ENCODE measurements at regions not wholly inside any gene's neighbourhood (a gene's known extent, or its start where the extent isn't known, plus 50 kb on each side); places are given as distances from the start of the nearest gene placed in this dataset.

GRCh38 chr4:124035364-124036041 lies 638.9 kb downstream of the SPRY1 start:
- Histone ChIP-seq H3K4me3 (ENCODE audit: low read length) (no peak overlapping the region; the same call in 1 of the 2 replicates), H3K27ac (ENCODE audit: low read depth, low read length) (no peak overlapping the region), H3K4me1 (ENCODE audit: control insufficient read depth, low read length) (peaks cover 16% of the 10 kb centered on the region), H3K36me3 (ENCODE audit: control insufficient read depth, low read length) (no peaks in the 10 kb centered on the region), H3F3A (ENCODE audit: control insufficient read depth, insufficient read depth) (no peaks in the 10 kb centered on the region), H3K9me3 (ENCODE audit: control insufficient read depth, insufficient read depth, low read length) (no peaks in the 10 kb centered on the region), H3K79me2 (ENCODE audit: control insufficient read depth, low read length) (no peaks in the 10 kb centered on the region), H3K27me3 (ENCODE audit: control insufficient read depth, low read length) (no peaks in the 10 kb centered on the region), H3K9me2 (replicated peaks; ENCODE audit: control insufficient read depth, low read length) (no peaks in the 10 kb centered on the region), H3K4me2 (ENCODE audit: low read length) (peak overlapping the region; percentile 28), H4K20me1 (ENCODE audit: control insufficient read depth, insufficient read depth, low read depth, low read length) (no peaks in the 10 kb centered on the region)
- TF ChIP-seq CTCF (IDR thresholded peaks at IDR 0.05; ENCODE audit: low read depth, low read length, poor library complexity, severe bottlenecking) (no peak), EZH2phosphoT487 (IDR thresholded peaks at IDR 0.05; ENCODE audit: borderline replicate concordance, low read length) (no peak)

- Histone ChIP-seq H3K79me2 (ENCODE audit: control insufficient read depth, low read length) (no peaks in the 10 kb centered on the region), H4K20me1 (ENCODE audit: control insufficient read depth, insufficient read depth, low read depth, low read length) (no peaks in the 10 kb centered on the region), H3K9me3 (ENCODE audit: control insufficient read depth, insufficient read depth, low read length) (no peaks in the 10 kb centered on the region), H3K27me3 (ENCODE audit: control insufficient read depth, low read length) (no peaks in the 10 kb centered on the region), H3K9me2 (replicated peaks; ENCODE audit: control insufficient read depth, low read length) (no peaks in the 10 kb centered on the region), H3K27ac (ENCODE audit: low read depth, low read length) (no peak overlapping the region), H3F3A (ENCODE audit: control insufficient read depth, insufficient read depth) (no peaks in the 10 kb centered on the region), H3K4me2 (ENCODE audit: low read length) (no peak overlapping the region), H3K4me3 (ENCODE audit: low read length) (no peak overlapping the region), H3K4me1 (ENCODE audit: control insufficient read depth, low read length) (peaks cover 8% of the 10 kb centered on the region), H3K36me3 (ENCODE audit: control insufficient read depth, low read length) (no peaks in the 10 kb centered on the region)
- no peak for TF ChIP-seq EZH2phosphoT487 (IDR thresholded peaks at IDR 0.05; ENCODE audit: borderline replicate concordance, low read length)
- no peak for TF ChIP-seq CTCF (IDR thresholded peaks at IDR 0.05; ENCODE audit: low read depth, low read length, poor library complexity, severe bottlenecking)
These were observed 640.6 kb downstream of the SPRY1 start for GRCh38 chr4:124037236-124037635.

GRCh38 chr4:124044330-124044729 lies 647.7 kb downstream of the SPRY1 start:
- Histone ChIP-seq H3K27me3 (ENCODE audit: control insufficient read depth, low read length) (no peaks in the 10 kb centered on the region), H3K27ac (ENCODE audit: low read depth, low read length) (no peak overlapping the region), H3K79me2 (ENCODE audit: control insufficient read depth, low read length) (no peaks in the 10 kb centered on the region), H3K4me1 (ENCODE audit: control insufficient read depth, low read length) (no peaks in the 10 kb centered on the region), H3K4me2 (ENCODE audit: low read length) (no peak overlapping the region), H3K9me3 (ENCODE audit: control insufficient read depth, insufficient read depth, low read length) (no peaks in the 10 kb centered on the region), H3K9me2 (replicated peaks; ENCODE audit: control insufficient read depth, low read length) (no peaks in the 10 kb centered on the region), H3K36me3 (ENCODE audit: control insufficient read depth, low read length) (no peaks in the 10 kb centered on the region), H3F3A (ENCODE audit: control insufficient read depth, insufficient read depth) (no peaks in the 10 kb centered on the region), H3K4me3 (ENCODE audit: low read length) (no peak overlapping the region), H4K20me1 (ENCODE audit: control insufficient read depth, insufficient read depth, low read depth, low read length) (no peaks in the 10 kb centered on the region)
- TF ChIP-seq EZH2phosphoT487 (IDR thresholded peaks at IDR 0.05; ENCODE audit: borderline replicate concordance, low read length) (no peak), CTCF (IDR thresholded peaks at IDR 0.05; ENCODE audit: low read depth, low read length, poor library complexity, severe bottlenecking) (no peak)

Data from DOHH2 (cell line).